SHP77 (cell line): ENCODE measurements at regions not wholly inside any gene's neighbourhood (a gene's known extent, or its start where the extent isn't known, plus 50 kb on each side); places are given as distances from the start of the nearest gene placed in this dataset.
A peak's percentile ranks its signal among the peaks of the same experiment; 100 is the strongest.

Experiments
- DNase-seq, 2 experiments: peaks; one replicate each; lab custom pipeline; 2025; lab: John Stamatoyannopoulos, UW

- DNase-seq: peak; percentile 15 to 40
These were observed 173.0 kb upstream of the DAPK1 start for GRCh38 chr9:87324613-87325194.

GRCh38 chr9:87327575-87328125 lies 170.0 kb upstream of the DAPK1 start:
- DNase-seq: no peak

- DNase-seq: no peak
These were observed 163.9 kb upstream of the DAPK1 start for GRCh38 chr9:87333802-87334201.

GRCh38 chr9:87334366-87334765 lies 163.3 kb upstream of the DAPK1 start:
- no peak for DNase-seq

- no peak for DNase-seq
These were observed 161.3 kb upstream of the DAPK1 start for GRCh38 chr9:87336407-87336806.

GRCh38 chr9:87336914-87337333 lies 160.7 kb upstream of the DAPK1 start:
- DNase-seq: peak; percentile 18 to 65

- DNase-seq: no peak
These were observed 160.2 kb upstream of the DAPK1 start for GRCh38 chr9:87337335-87338087.

GRCh38 chr9:87338088-87338989 lies 159.3 kb upstream of the DAPK1 start:
- DNase-seq: no peak

- no peak for DNase-seq
These were observed 157.3 kb upstream of the DAPK1 start for GRCh38 chr9:87340391-87340790.

GRCh38 chr9:87342743-87343142 lies 154.9 kb upstream of the DAPK1 start:
- DNase-seq: no peak

- DNase-seq: no peak
These were observed 153.7 kb upstream of the DAPK1 start for GRCh38 chr9:87343816-87344430.

- no peak for DNase-seq
These were observed 151.5 kb upstream of the DAPK1 start for GRCh38 chr9:87346061-87346665.

GRCh38 chr9:87350915-87351314 lies 146.8 kb upstream of the DAPK1 start:
- DNase-seq: no peak

- no peak for DNase-seq
These were observed 144.4 kb upstream of the DAPK1 start for GRCh38 chr9:87353301-87353700.

- DNase-seq: no peak
These were observed 143.5 kb upstream of the DAPK1 start for GRCh38 chr9:87354147-87354546.

- DNase-seq: no peak
These were observed 140.1 kb upstream of the DAPK1 start for GRCh38 chr9:87357600-87357999.

GRCh38 chr9:87359264-87359663 lies 138.4 kb upstream of the DAPK1 start:
- no peak for DNase-seq

GRCh38 chr9:87359958-87360601 lies 137.6 kb upstream of the DAPK1 start:
- DNase-seq: no peak

GRCh38 chr9:87370049-87370685 lies 127.5 kb upstream of the DAPK1 start:
- DNase-seq: no peak

- DNase-seq: no peak
These were observed 125.8 kb upstream of the DAPK1 start for GRCh38 chr9:87371795-87372355.
